Right ventricle myocardium superior (tissue), 1 donor: ENCODE measurements at regions not wholly inside any gene's neighbourhood (a gene's known extent, or its start where the extent isn't known, plus 50 kb on each side); places are given as distances from the start of the nearest gene placed in this dataset.
"Not testable (repeated sequence)": the region's sequence is repeated elsewhere in the genome, so short reads cannot be mapped to it uniquely, and the experiment has no call there.

Experiments used
- ATAC-seq: fragments of 200-7000 bp; cut with Tn5 transposase; one replicate; pipeline ENCODE4 v1.9.1; 2020; ENCODE audit warnings: mild to moderate bottlenecking; ENCODE audit not compliant: poor library complexity
- DNase-seq: peaks from one replicate; pipeline ENCODE4 v3.0.0-alpha.2; 2020
- intact Hi-C: fragments of 100-400 bp; cut with DNase I; formaldehyde crosslinking; loops from one replicate; pipeline ENCODE4 v1.11.2; 2022
- donor health status: DM: no; HTN: yes; CAD: no; lungs with severe emphysema.

DNA sequence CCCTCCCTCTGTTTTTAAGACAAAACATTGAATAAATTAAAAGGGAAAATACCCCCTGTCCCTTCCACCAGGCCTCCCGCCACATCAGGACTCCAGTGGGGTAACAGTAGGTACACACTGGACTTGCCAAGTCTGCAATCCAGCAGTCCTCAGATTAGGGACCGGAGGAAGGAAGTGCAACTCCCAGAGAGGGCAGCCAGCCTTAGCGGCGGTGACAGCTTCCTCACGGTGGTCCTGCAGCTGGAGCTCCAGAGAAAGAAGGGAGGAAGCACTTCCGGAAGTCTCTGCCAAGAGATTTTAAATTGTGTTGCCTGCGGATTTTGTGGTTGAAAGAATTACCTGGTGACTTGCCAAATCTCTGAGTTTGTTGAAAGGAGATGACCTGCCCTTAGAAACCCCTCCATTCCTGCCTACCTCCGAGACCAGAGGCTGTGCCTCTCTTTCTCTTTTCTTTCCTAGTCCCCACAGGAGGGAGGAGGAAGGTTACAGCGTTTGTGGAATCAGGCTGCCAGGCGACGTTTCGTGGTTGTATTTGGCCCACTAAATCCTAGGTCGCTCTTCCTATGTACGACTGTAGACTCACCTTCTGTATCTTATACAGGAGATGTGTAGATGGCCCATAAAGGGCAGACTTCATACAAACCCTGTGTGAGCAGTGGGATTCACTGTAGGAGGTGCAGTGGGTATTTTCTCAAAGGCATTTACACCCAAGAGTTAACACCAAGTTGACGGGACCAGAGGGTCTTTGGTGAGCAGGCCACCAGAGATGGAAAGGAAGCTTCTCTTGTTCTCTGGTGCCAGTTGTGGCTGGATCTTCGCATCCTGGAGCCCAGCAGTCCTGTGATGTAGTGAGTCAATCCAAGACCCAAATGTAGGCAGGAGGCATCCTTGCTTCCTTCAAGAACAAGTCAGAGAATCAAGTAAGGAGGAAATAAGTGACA, 77.9 kb downstream of the INSIG1 start:
- intact Hi-C loops = no loop called here
- ATAC-seq (no peak), DNase-seq (peak; percentile 24)

DNA sequence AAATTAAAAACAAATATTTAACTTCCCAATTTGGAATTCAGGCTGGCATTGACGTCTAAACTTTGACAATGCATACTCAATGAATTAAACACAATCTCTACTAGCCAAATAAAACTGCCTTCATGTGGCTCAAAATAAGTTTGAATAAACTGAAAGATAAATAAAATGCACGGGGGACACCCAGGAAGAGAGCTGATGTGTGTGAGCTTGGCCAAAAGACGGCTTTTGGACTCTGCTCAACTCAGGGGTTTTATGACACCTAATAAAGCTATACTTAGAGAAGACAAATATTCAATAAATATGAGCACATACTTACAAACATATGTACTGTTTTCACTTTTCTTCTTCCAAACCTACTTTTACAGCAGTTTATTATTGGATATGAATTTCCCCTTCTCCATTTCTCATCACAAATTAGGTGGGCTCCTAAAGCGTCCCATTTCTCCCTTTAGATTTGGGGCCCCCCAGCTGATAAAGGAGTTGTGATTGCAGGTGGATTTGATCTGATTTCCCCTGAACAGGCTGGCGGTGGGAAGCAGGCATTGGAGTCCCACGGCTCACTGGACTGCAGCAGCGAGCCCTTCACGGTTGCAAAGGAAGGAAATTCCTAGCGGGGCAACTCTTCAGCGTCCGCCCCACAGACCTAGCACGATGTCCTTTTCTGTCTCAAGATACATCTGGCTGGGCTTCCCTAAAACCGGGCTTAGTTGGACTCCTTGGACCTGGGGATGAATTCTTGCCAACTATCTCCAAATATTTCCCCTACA, 79.6 kb downstream of the INSIG1 start:
- no peak for ATAC-seq
- intact Hi-C loops = no loop called here
- DNase-seq = no peak

DNA sequence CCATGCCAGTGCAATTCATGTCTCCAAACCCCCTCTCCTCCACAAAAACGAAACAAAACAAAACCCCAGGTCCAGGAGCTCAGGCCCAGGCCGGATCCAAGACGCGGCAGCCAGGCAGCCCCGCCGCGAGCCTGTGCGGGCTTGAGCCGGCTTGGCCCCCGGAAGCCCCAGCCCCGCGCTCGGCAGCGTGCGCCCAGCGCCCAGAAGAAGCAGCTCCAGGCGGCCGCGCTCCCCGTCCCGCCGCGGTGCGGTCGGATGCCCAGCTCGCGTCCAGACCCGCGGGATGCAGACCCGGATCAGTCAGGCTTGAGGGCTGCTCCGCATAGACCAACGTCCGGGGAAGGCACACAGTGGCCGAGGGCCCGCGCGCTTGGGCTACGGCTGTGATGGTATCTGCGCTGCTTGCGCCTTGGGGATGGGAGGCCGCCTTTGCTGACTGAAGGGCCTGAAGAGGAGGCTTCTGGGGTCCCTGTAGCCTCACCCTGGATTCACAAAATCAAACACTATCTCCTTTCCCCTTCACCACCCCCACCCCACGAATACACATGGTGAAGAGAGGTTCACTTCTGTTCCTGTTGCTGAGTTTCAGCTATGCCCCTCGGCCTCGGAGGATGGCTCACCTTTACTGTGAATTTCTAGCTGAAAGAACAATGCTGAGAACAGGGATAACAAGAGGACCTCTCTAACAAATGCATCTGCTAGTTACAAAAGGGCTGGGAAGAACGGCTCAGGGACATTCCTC, 79.9 kb upstream of the EN2 start:
- intact Hi-C loops = no loop called here
- DNase-seq = no peak
- peak; percentile 32 for ATAC-seq

DNA sequence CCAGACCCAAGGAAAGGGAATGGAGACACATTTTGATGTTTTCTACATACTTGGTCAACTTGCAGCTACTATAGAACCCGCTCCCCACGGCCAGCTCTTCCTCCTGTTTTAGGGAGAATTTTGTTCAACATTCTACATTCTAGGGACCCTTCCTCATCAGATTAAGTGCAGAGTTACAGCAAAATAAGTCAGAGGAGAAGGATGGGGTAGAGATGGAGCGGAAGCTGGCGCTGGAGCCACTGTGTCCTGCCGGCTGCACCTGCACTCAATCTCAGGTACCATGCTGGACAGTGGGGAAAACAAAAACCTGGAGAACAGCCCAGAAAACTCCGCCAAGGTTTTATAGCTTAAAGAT, 79.4 kb upstream of the EN2 start:
- no peak for ATAC-seq

DNA sequence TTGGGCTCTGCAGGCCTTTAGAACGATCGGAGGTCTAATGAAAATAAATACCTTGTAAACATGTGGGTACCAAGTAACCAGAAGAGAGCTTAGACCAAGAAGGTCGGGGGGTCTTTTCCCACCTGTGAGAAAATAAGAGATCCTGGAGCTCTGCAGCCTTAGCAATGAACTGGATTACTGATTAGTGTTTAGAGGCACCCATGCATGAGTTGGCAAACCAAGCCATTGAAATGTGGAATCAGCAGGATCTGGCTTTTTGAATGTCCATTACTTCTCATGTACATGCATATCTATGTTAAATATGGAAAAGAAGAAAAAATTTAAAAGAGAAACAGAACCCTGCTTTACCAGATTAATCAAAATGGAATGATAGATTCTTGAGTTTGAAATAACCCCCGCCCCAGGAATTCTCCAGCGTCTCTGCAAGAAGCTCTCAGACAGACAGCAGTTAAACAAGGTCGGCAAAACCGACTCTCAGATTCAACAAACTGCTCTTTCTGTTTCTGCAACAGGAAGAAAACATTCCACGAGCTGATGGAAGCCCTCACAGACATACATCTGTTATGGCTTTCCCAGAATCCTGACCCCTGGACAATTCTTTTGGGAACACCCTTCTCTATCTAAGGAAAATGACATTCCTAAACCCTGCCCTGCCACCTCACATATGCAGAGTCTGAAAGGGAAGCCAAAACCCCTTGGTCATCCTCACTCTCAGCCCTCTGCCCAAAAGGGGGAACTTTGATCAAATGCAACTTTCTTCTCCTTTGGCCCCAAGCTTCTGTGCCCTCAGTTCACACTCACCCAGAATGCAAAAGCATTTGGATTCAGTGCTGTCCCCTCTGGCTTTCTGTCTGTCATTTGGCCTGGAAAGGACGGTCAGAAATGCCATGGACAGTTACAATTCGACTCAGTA, 78.7 kb upstream of the EN2 start:
- DNase-seq (no peak), ATAC-seq (no peak)
- intact Hi-C loops = no loop called here

More for the DNA sequence above, 79.4 kb upstream of the EN2 start:
- DNase-seq = no peak
- intact Hi-C loops = no loop called here

DNA sequence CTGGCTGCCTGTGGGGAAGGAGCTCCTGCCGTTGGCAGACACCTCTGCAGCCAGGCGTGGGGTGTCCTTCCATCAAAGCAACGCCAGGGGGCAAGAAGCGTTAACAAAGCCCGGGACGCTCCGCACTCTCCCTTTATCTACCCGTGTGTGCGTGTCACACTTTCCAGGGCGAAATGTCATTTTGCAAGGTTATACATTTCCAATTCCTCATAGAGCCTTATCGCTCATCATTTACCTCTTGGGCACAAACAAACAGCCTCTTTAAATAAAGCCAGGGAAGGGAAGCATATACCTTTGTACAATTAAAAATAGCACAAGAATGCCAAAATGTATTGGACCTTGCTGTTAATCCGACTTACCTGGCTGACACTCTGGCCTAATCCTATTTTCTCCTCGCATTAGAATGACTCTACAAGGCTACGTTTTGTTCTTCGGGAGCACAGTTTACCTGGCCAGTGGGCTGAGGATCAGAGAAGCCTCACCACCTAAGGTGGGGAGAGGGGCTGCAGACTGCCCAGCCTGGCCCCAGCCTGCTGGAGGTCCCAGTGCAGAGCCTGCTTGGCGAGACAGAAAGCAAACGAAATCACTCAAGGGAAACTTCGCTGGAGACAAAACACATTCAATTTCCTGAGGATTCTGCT, 77.6 kb upstream of the EN2 start:
- intact Hi-C loops = no loop called here
- peak; percentile 80 for DNase-seq
- peak; percentile 84 for ATAC-seq

DNA sequence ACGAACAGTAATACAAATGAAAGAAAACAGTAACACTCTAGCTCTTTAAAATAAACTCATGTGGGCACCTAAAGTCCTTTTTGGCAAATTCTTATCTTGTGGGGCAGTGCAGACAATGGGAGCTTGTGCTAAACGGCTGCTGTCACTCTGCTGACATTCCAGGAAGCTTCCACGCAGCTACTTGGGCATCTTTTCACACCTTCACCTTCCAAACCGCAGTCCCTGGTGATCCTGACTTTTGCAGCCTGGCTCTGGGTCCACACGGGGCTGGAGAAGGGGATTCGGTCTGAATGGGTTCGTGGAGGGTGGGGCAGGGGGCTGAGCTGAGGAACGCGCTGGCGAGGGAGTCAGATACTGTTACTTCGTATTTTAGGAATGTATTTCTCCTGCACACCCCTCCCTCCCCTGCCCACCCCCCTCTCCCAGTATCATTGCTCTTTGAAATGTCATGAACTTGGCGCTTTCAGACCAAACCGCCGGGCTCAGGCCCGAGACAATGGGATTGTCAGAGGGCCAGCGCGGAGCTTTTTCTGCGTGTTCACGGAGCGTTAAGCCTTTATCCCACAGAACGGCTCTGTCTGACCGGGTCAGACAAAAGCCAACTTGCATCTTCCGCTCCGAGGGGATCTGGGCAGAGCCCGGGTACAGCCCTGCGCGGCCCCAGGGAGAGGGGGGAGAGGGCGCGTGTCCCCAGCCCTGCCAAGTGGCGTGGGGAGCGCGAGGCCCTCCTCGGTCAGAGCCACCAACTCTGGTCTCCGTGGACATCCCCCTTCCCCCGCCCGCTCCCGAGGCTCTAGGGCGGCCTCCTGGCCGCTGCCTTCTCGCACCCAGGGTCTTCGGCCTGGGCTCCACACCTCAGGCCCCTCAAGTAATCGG, 76.7 kb upstream of the EN2 start:
- peak; percentile 16 for DNase-seq
- ATAC-seq = no peak
- intact Hi-C loops = no loop called here

DNA sequence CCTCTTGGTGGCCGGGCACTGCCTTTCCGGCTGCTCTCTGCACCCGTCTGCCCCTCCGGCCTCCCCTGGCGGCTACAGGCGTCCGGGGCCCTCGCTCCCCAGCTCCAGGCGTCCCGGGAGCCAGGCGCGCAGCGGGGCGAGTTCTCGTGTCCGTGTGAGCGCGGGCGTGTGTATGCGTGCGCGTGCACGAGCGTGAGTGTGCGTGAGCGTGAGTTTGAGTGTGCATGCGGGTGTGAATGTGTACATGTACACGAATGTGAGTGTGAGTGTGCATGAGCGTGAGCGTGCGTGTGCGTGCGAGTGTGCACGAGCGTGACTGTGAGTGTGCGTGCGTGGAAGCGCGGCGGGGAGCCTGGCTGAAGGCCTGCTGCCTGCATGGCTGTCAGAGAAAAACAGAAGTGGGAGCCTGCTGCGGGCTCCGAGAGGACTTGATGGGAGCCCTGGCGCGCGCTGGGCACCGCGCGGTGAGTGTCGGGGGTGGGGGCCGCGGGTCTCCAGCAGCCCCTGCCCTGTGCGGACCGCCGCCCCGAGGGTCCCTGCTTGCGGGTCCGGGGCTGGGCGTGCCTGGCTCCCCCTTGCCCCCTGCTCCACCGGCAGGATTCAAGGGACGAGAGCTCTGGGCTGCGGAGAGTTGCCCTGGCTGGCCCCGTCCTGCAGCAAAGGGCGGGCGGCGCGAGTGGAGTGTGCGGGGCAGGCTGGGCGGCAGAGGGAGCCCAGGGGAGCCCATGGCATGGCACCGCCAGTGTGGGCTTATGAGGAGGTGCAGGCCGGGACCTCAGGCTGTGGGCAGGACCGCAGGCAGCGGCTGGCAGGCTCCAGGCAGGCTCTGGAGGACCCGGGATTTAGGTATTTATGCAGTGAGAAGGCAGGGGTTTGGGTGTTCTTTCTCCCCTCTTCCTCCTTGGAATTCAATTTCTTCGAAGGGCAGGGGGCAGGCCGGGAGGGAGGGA, 75.8 kb upstream of the EN2 start:
- intact Hi-C loops = no loop called here
- ATAC-seq (peak; percentile 24), DNase-seq (peak; percentile 37)

DNA sequence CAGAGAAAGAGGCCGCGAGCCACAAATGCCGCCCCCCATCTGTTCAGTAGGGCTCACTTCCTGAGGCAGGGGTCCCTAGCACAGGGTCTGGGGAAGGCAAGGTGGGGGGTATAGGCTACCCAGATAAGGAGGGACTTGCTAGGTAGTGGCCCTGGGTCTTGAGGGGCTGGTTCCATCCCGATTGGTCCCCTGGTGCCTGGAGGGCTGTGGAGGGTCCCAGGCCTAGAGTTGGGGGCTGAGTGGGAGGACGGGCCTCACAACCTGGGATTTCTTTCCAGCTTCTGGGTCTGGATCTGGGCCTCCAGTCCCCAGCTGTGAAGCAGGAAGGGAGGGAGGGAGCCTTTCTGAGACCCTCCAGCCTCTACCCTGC, 75.1 kb upstream of the EN2 start:
- intact Hi-C loops = no loop called here
- DNase-seq (no peak), ATAC-seq (no peak)

DNA sequence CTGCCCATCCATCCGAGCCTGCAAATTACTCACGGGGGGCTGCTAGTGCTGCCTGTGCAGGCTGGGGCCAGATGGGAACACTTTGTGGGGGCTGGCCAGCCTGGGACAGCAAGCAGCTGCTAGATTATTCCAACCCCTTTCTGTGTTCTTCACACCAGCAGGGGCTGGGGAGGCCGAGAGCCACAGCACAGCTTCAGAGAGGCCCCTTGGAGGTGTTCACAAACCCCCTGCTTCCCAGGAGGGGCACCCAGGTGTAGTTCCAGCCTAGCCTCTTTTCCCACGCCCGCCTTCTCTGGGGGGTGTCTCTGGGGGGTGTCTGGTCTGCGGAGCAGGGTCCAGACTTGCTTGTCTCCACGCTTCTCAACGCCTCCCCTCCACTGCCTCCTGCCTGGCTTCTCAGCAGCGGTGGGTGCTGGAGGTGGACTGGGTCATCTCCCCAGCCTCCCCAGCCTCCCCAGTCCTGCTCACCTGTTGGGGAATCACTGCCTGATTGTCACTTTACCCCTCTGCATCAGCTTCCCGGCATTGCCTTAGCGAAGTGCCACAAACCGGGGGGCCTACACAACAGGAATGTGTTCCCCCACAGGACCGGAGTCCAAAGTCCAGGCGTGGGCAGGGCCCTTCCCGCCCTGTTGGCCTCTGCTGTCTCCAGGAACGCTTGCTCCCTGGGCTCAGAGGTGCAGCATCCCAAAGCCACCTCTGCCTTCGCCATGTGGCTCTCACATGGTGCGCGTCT, 74.0 kb upstream of the EN2 start:
- DNase-seq (no peak), ATAC-seq (no peak)
- intact Hi-C loops = no loop called here

DNA sequence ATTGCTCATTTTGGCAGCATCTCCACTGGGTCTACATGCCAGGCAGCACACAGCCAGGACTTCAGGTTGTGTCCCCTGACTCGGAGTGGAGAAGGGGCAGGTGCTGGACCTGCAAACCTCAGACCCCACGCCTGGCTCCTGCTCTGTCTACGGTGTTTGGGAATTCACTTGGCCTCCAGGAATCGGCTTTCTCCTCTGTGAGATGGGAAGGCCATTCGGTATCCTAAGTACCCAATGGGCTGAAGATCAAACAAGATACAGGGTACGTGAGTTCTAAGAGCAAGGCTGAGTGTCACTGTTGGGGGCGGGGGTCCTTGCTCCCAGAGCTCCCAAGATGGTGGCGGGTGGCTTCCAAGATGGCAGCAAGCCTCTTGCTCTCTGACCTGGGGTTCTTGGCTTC, 73.2 kb upstream of the EN2 start:
- no peak for DNase-seq
- no peak for ATAC-seq
- intact Hi-C loops = no loop called here

DNA sequence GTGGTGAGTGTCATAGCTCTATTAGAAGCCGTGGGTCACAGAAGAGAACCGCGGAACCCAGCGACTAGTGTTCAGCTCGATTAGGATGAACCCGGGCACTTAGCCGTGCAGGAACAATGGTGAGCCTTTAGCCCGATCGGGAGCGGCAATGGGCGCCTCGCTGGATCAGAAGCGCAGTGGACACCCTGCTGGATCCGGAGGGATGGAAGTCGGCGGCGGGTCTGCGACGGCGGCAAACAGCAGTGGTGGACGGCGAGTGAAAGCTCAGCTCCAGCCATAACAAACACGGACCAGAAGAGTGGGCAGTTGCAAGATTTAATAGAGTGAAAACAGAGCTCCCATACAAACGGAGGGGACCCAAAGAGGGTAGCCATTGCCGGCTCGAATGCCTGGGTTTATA, 72.7 kb upstream of the EN2 start:
- intact Hi-C loops, DNase-seq, ATAC-seq: not testable (repeated sequence)

DNA sequence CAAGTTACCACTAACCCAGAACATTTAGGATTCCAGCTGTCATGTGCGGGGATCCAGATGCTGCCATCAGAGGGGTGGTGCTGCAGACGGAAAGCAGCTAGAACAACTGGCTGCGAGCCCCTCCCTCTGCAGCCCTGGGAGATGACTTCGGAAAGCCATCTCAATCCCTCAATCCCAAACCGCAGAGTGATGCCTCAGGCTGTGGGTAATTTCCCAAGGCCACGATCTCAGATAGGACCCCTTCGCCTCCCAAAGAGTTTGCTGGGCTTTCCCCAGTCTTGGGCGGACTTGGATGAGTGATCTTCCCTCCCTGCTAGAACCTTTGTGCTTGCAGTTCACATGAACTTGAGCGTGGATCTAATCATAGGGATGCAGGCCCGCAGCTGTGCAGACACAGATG, 71.3 kb upstream of the EN2 start:
- no peak for DNase-seq
- intact Hi-C loops = no loop called here
- ATAC-seq = no peak

DNA sequence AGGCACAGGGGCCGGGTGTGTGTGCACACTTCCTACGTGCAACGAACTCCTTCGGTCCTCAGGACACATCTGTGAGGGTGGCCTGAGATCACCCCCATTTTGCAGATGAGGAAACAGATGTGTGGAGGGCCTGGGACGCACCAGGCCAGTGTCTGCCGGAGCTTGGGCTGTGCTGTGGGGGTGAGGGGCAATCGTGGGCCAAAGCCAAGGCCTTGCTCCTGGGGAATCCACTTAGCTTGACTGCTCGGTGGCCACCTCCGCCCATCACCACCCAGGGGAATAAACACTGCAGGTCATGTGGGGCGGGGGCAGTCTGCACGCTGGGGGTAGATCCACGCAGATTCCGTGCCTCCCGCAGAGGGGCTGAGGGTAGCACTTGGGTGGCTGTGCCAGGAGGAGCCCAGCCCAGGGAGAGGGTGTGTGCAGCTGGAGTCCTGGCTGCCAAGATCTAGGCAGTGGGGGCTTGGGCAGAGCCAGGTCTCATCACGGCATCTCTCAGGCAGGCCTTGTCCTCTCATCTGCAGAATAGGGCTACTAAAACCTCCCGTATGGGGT, 70.8 kb upstream of the EN2 start:
- ATAC-seq (no peak), DNase-seq (no peak)
- intact Hi-C loops = no loop called here

DNA sequence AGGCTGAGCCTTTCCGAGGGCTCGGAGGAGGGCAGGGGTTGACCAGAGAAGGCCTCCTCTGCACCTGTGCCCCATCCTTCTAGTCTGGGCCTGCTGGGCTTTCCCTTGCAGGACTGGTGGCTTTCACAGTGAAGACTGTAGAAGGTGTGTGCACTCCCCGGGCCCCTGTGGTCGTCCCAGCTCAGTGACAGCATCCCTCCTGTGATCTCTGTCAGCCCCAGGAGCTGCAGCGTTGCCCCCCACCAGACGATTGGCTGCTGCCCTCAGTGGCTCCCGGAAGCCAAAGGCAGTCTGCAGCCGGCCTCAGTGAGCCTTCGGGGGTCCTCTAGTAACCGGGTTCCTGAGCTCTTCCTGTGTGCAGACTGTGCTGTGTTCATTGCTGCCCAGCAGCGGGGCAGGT, 69.4 kb upstream of the EN2 start:
- ATAC-seq (no peak), DNase-seq (no peak)
- intact Hi-C loops = no loop called here
